ENCODE measurements at regions not wholly inside any gene's neighbourhood (a gene's known extent, or its start where the extent isn't known, plus 50 kb on each side); places are given as distances from the start of the nearest gene placed in this dataset.

GRCh38 chr14:42617005-42617404 lies 1010.3 kb downstream of the LRFN5 start:
- Mint-ChIP-seq H3K27ac (ENCODE audit: unreplicated experiment) (no peak overlapping the region), H3K36me3 (ENCODE audit: low read depth) (no peaks in the 10 kb centered on the region), H3K4me1 (no peaks in the 10 kb centered on the region), H3K9me3 (no peaks in the 10 kb centered on the region), H3K27me3 (ENCODE audit: low read depth) (no peaks in the 10 kb centered on the region), H3K4me3 (no peak overlapping the region)
- TF ChIP-seq CTCF (conservative IDR thresholded peaks at IDR 0.05): no peak
- DNase-seq (ENCODE audit: low read depth, low spot score): no peak

DNA sequence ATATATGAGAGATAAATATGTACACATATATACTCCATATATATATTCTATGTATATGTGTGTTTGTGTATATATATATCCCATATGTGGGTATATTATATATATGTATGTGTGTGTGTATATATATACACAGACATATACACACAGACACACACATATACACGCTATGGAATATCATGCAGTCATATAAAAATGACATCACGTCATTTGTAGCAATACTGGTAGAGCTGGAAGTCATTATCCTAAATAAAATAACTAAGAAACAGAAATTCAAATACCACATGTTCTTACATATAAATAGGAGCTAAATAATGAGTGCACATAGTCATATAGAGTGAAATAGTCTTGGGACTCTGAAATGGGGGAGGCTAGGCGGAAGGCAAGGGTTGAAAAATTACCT lies 1000.2 kb downstream of the LRFN5 start:
- H3K27me3 Mint-ChIP-seq (ENCODE audit: low read depth): no peaks in the 10 kb centered on the region
- no peak overlapping the region for H3K4me3 Mint-ChIP-seq
- no peaks in the 10 kb centered on the region for H3K4me1 Mint-ChIP-seq
- H3K36me3 Mint-ChIP-seq (ENCODE audit: low read depth): no peaks in the 10 kb centered on the region
- no peak for DNase-seq (ENCODE audit: low read depth, low spot score)
- TF ChIP-seq CTCF (conservative IDR thresholded peaks at IDR 0.05): no peak
- no peak overlapping the region for H3K27ac Mint-ChIP-seq (ENCODE audit: unreplicated experiment)
- no peaks in the 10 kb centered on the region for H3K9me3 Mint-ChIP-seq

- H3K27ac Mint-ChIP-seq (ENCODE audit: unreplicated experiment): no peak overlapping the region
- H3K9me3 Mint-ChIP-seq: peaks cover 3% of the 10 kb centered on the region
- TF ChIP-seq CTCF (conservative IDR thresholded peaks at IDR 0.05): no peak
- DNase-seq (ENCODE audit: low read depth, low spot score): no peak
- no peaks in the 10 kb centered on the region for H3K36me3 Mint-ChIP-seq (ENCODE audit: low read depth)
- no peaks in the 10 kb centered on the region for H3K4me1 Mint-ChIP-seq
- H3K4me3 Mint-ChIP-seq: no peak overlapping the region
- no peaks in the 10 kb centered on the region for H3K27me3 Mint-ChIP-seq (ENCODE audit: low read depth)
These were observed 995.7 kb downstream of the LRFN5 start for GRCh38 chr14:42602336-42602845.

GRCh38 chr14:42572032-42572431 lies 965.4 kb downstream of the LRFN5 start:
- Mint-ChIP-seq H3K36me3 (ENCODE audit: low read depth) (peaks cover 10% of the 10 kb centered on the region), H3K9me3 (peaks cover 27% of the 10 kb centered on the region), H3K27ac (ENCODE audit: unreplicated experiment) (no peak overlapping the region), H3K4me3 (no peak overlapping the region), H3K27me3 (ENCODE audit: low read depth) (no peaks in the 10 kb centered on the region), H3K4me1 (no peaks in the 10 kb centered on the region)
- no peak for DNase-seq (ENCODE audit: low read depth, low spot score)
- no peak for TF ChIP-seq CTCF (conservative IDR thresholded peaks at IDR 0.05)

- Mint-ChIP-seq H3K27ac (ENCODE audit: unreplicated experiment) (no peak overlapping the region), H3K4me1 (no peaks in the 10 kb centered on the region), H3K27me3 (ENCODE audit: low read depth) (no peaks in the 10 kb centered on the region), H3K4me3 (no peak overlapping the region), H3K36me3 (ENCODE audit: low read depth) (no peaks in the 10 kb centered on the region), H3K9me3 (peaks cover 11% of the 10 kb centered on the region)
- DNase-seq (ENCODE audit: low read depth, low spot score): no peak
- TF ChIP-seq CTCF (conservative IDR thresholded peaks at IDR 0.05): no peak
These were observed 962.6 kb downstream of the LRFN5 start for GRCh38 chr14:42569227-42569626.

DNA sequence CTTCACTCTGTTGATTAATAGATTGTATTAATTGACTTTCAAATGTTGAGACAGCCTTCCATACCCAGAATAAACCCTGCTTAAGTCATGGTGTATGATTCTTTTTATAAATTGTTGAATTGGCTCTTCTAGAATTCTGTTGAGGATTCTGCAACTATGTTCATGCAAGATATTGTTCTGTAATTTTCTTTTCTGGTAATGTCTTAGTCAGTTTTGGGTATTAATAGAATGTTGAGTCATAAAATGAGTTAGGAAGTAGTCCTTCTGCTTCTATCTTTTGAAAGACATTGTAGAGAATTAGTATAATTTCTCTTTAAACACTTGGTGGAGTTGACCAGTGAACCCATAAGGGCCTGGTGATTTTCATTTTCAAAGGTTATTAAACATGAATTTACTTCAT lies 958.9 kb downstream of the LRFN5 start:
- Mint-ChIP-seq H3K27ac (ENCODE audit: unreplicated experiment) (no peak overlapping the region), H3K36me3 (ENCODE audit: low read depth) (no peaks in the 10 kb centered on the region), H3K4me3 (no peak overlapping the region), H3K4me1 (no peaks in the 10 kb centered on the region), H3K27me3 (ENCODE audit: low read depth) (no peaks in the 10 kb centered on the region), H3K9me3 (peaks cover 2% of the 10 kb centered on the region)
- no peak for DNase-seq (ENCODE audit: low read depth, low spot score)
- no peak for TF ChIP-seq CTCF (conservative IDR thresholded peaks at IDR 0.05)

Data from neural crest cell (in vitro differentiated cells).